Gastrocnemius medialis (tissue), 4 donors: ENCODE measurements at regions not wholly inside any gene's neighbourhood (a gene's known extent, or its start where the extent isn't known, plus 50 kb on each side); places are given as distances from the start of the nearest gene placed in this dataset.

ENCODE experiments used
- ATAC-seq, 2 donors: fragments of 150-250 bp; one replicate each; pipeline ENCODE4 v1.9.1; 2016
- DNase-seq, 2 donors: peaks; one replicate each; pipeline ENCODE4 v3.0.0-alpha.2; 2019
- H3K27ac ChIP-seq, 4 donors: fragments of 200-600 bp; sonication (generic); 1 replicate in 1 of 4; 2 replicates in 3 of 4; pipeline ENCODE4 v1.5.1; 2016 to 2018; ENCODE audit warnings: mild to moderate bottlenecking in 2 of 4, moderate library complexity in 1 of 4
- H3K27me3 ChIP-seq, 3 donors: fragments of 200-600 bp; sonication (generic) in 2 of 3; 1 replicate in 1 of 3; 2 replicates in 2 of 3; pipeline versions ENCODE4 v1.5.1 to v1.6.0; 2016 to 2019; ENCODE audit warnings: mild to moderate bottlenecking in 1 of 3, moderate library complexity in 1 of 3
- H3K36me3 ChIP-seq, 2 donors: fragments of 200-600 bp; sonication (generic) in 1 of 2; one replicate each; pipeline ENCODE4 v1.5.1; 2017 to 2018
- H3K4me1 ChIP-seq, 2 donors: fragments of 200-600 bp; sonication (generic) in 1 of 2; one replicate each; pipeline ENCODE4 v1.5.1; 2016 to 2017; ENCODE audit warnings: mild to moderate bottlenecking in 2 of 2
- H3K4me3 ChIP-seq, 4 donors: fragments of 200-600 bp; sonication (generic) in 3 of 4; 1 replicate in 1 of 4; 2 replicates in 3 of 4; pipeline ENCODE4 v1.5.1; 2016 to 2019; ENCODE audit warnings: mild to moderate bottlenecking in 2 of 4
- H3K9me3 ChIP-seq, 3 donors: fragments of 200-600 bp; sonication (generic) in 2 of 3; 1 replicate in 1 of 3; 2 replicates in 2 of 3; pipeline ENCODE4 v1.5.1; 2016 to 2019
- CTCF ChIP-seq, 5 experiments: fragments of 450-650 bp in 3 of 5; fragments of 200-600 bp in 2 of 5; sonication (generic) in 2 of 5; IDR thresholded peaks in 4 of 5; conservative IDR thresholded peaks in 1 of 5; 1 replicate in 4 of 5; 2 replicates in 1 of 5; pipeline ENCODE4 v1.5.1; 2016 to 2019; ENCODE audit warnings: antibody characterized with exemption in 5 of 5, mild to moderate bottlenecking in 3 of 5, moderate library complexity in 3 of 5
- POLR2A ChIP-seq, 2 donors: fragments of 450-650 bp; IDR thresholded peaks; one replicate each; pipeline ENCODE4 v1.6.1; 2017; ENCODE audit warnings: antibody characterized with exemption in 2 of 2, mild to moderate bottlenecking in 2 of 2, moderate library complexity in 2 of 2
- in situ Hi-C, 4 donors: fragments of 200-750 bp; cut with MboI; loops; one replicate each; pipeline versions ENCODE4 v1.15.0 to v1.8.0; 2017; ENCODE audit warnings: low sequenced_read_pairs in 4 of 4
- intact Hi-C: fragments of 100-400 bp; cut with DNase I; formaldehyde crosslinking; loops from one replicate; pipeline ENCODE4 v1.15.1; 2023; ENCODE audit warnings: low total_unique reads

- Histone ChIP-seq H3K4me1 (no peaks in the 10 kb centered on the region), H3K27me3 (no peaks in the 10 kb centered on the region), H3K9me3 (no peaks in the 10 kb centered on the region), H3K4me3 (no peak overlapping the region), H3K27ac (no peak overlapping the region), H3K36me3 (no peaks in the 10 kb centered on the region)
- ATAC-seq (no peak), DNase-seq (no peak)
- TF ChIP-seq CTCF (IDR thresholded peaks at IDR 0.05 in 4 of 5, conservative IDR thresholded peaks at IDR 0.05 in 1 of 5) (no peak), POLR2A (IDR thresholded peaks at IDR 0.05) (no peak)
- intact Hi-C loops (no loop called here), in situ Hi-C loops (no loop called here)
These were observed 317.9 kb upstream of the PKDCC start for GRCh38 chr2:41729800-41730364.

- Histone ChIP-seq H3K9me3 (no peaks in the 10 kb centered on the region), H3K27me3 (no peaks in the 10 kb centered on the region), H3K36me3 (no peaks in the 10 kb centered on the region), H3K4me1 (peaks cover 4 to 7% of the 10 kb centered on the region in 2 donors), H3K27ac (no peak overlapping the region), H3K4me3 (no peak overlapping the region)
- TF ChIP-seq POLR2A (IDR thresholded peaks at IDR 0.05) (no peak), CTCF (IDR thresholded peaks at IDR 0.05 in 4 of 5, conservative IDR thresholded peaks at IDR 0.05 in 1 of 5) (no peak)
- no peak for ATAC-seq
- intact Hi-C loops (no loop called here), in situ Hi-C loops (no loop called here)
- DNase-seq = no peak
These were observed 312.8 kb upstream of the PKDCC start for GRCh38 chr2:41735006-41735405.

GRCh38 chr2:41735476-41735875 is 312.3 kb upstream of the PKDCC start:
- H3K36me3 ChIP-seq = no peaks in the 10 kb centered on the region
- no peak overlapping the region for H3K27ac ChIP-seq
- H3K9me3 ChIP-seq = no peaks in the 10 kb centered on the region
- no peak for DNase-seq
- H3K4me1 ChIP-seq = peaks cover 4 to 7% of the 10 kb centered on the region in 2 donors
- in situ Hi-C loops (no loop called here), intact Hi-C loops (no loop called here)
- H3K27me3 ChIP-seq = no peaks in the 10 kb centered on the region
- TF ChIP-seq CTCF (IDR thresholded peaks at IDR 0.05 in 4 of 5, conservative IDR thresholded peaks at IDR 0.05 in 1 of 5) (no peak), POLR2A (IDR thresholded peaks at IDR 0.05) (no peak)
- no peak for ATAC-seq
- no peak overlapping the region for H3K4me3 ChIP-seq

GRCh38 chr2:41736105-41736567 is 311.7 kb upstream of the PKDCC start:
- intact Hi-C loops (no loop called here), in situ Hi-C loops (no loop called here)
- TF ChIP-seq CTCF (IDR thresholded peaks at IDR 0.05 in 4 of 5, conservative IDR thresholded peaks at IDR 0.05 in 1 of 5) (no peak), POLR2A (IDR thresholded peaks at IDR 0.05) (no peak)
- H3K9me3 ChIP-seq = no peaks in the 10 kb centered on the region
- no peak overlapping the region for H3K27ac ChIP-seq
- H3K27me3 ChIP-seq = no peaks in the 10 kb centered on the region
- peak; percentile 33 to 42 for ATAC-seq
- H3K4me3 ChIP-seq = no peak overlapping the region
- peaks cover 4 to 7% of the 10 kb centered on the region in 2 donors for H3K4me1 ChIP-seq
- DNase-seq = no peak
- H3K36me3 ChIP-seq = no peaks in the 10 kb centered on the region

GRCh38 chr2:41736586-41736985 is 311.2 kb upstream of the PKDCC start:
- Histone ChIP-seq H3K4me1 (peaks cover 4 to 7% of the 10 kb centered on the region in 2 donors), H3K27ac (no peak overlapping the region), H3K4me3 (no peak overlapping the region), H3K27me3 (no peaks in the 10 kb centered on the region), H3K36me3 (no peaks in the 10 kb centered on the region), H3K9me3 (no peaks in the 10 kb centered on the region)
- intact Hi-C loops = no loop called here
- TF ChIP-seq POLR2A (IDR thresholded peaks at IDR 0.05) (no peak), CTCF (IDR thresholded peaks at IDR 0.05 in 4 of 5, conservative IDR thresholded peaks at IDR 0.05 in 1 of 5) (no peak)
- no peak for DNase-seq
- in situ Hi-C loops = no loop called here
- no peak for ATAC-seq
